GM19238 (cell line): ENCODE measurements at regions not wholly inside any gene's neighbourhood (a gene's known extent, or its start where the extent isn't known, plus 50 kb on each side); places are given as distances from the start of the nearest gene placed in this dataset.
"Not testable (repeated sequence)": the region's sequence is repeated elsewhere in the genome, so short reads cannot be mapped to it uniquely, and the experiment has no call there.

Experiments used
- DNase-seq: peaks from one replicate; pipeline ENCODE4 v3.0.0; 2011; ENCODE audit warnings: low spot score; ENCODE audit not compliant: insufficient read length

GRCh38 chr5:124796495-124796894 is 50.1 kb upstream of the ZNF608 start:
- DNase-seq: no peak

- no peak for DNase-seq
These were observed 51.2 kb upstream of the ZNF608 start for GRCh38 chr5:124797665-124798087.

GRCh38 chr5:124798890-124799289 is 52.5 kb upstream of the ZNF608 start:
- DNase-seq: no peak

- no peak for DNase-seq
These were observed 55.1 kb upstream of the ZNF608 start for GRCh38 chr5:124801551-124801950.

- DNase-seq: no peak
These were observed 57.3 kb upstream of the ZNF608 start for GRCh38 chr5:124803617-124804323.

GRCh38 chr5:124806026-124806372 is 59.6 kb upstream of the ZNF608 start:
- DNase-seq: no peak

GRCh38 chr5:124806373-124807077 is 60.1 kb upstream of the ZNF608 start:
- no peak for DNase-seq

- DNase-seq: no peak
These were observed 62.4 kb upstream of the ZNF608 start for GRCh38 chr5:124808842-124809268.

GRCh38 chr5:124810396-124811006 is 64.1 kb upstream of the ZNF608 start:
- no peak for DNase-seq

GRCh38 chr5:124812771-124813358 is 66.4 kb upstream of the ZNF608 start:
- DNase-seq: no peak

- no peak for DNase-seq
These were observed 69.9 kb upstream of the ZNF608 start for GRCh38 chr5:124816381-124816780.

- DNase-seq: no peak
These were observed 72.8 kb upstream of the ZNF608 start for GRCh38 chr5:124819201-124819600.

- DNase-seq: no peak
These were observed 76.2 kb upstream of the ZNF608 start for GRCh38 chr5:124822647-124823046.

GRCh38 chr5:124823380-124823779 is 76.9 kb upstream of the ZNF608 start:
- DNase-seq: no peak

GRCh38 chr5:124824637-124825158 is 78.3 kb upstream of the ZNF608 start:
- DNase-seq: no peak

GRCh38 chr5:124825250-124825982 is 79.0 kb upstream of the ZNF608 start:
- no peak for DNase-seq

GRCh38 chr5:124825983-124826337 is 79.5 kb upstream of the ZNF608 start:
- DNase-seq: no peak

GRCh38 chr5:124828731-124829234 is 82.3 kb upstream of the ZNF608 start:
- DNase-seq: no peak

- DNase-seq: no peak
These were observed 85.3 kb upstream of the ZNF608 start for GRCh38 chr5:124831687-124832240.

- DNase-seq: no peak
These were observed 86.1 kb upstream of the ZNF608 start for GRCh38 chr5:124832510-124832909.

- DNase-seq: not testable (repeated sequence)
These were observed 89.9 kb upstream of the ZNF608 start for GRCh38 chr5:124836314-124836713.
